ENCODE measurements at regions not wholly inside any gene's neighbourhood (a gene's known extent, or its start where the extent isn't known, plus 50 kb on each side); places are given as distances from the start of the nearest gene placed in this dataset.
"Not testable (repeated sequence)": the region's sequence is repeated elsewhere in the genome, so short reads cannot be mapped to it uniquely, and the experiment has no call there.

- DNase-seq (ENCODE audit: low read depth), result no peak
These were observed 78.6 kb upstream of the RTL6 start for GRCh38 chr22:44576311-44577260.

GRCh38 chr22:44575381-44576268, 77.6 kb upstream of the RTL6 start:
- no peak for DNase-seq (ENCODE audit: low read depth)

GRCh38 chr22:44574640-44575380, 76.8 kb upstream of the RTL6 start:
- DNase-seq (ENCODE audit: low read depth), result no peak

- DNase-seq (ENCODE audit: low read depth), result no peak
These were observed 76.1 kb upstream of the RTL6 start for GRCh38 chr22:44574057-44574639.

DNA sequence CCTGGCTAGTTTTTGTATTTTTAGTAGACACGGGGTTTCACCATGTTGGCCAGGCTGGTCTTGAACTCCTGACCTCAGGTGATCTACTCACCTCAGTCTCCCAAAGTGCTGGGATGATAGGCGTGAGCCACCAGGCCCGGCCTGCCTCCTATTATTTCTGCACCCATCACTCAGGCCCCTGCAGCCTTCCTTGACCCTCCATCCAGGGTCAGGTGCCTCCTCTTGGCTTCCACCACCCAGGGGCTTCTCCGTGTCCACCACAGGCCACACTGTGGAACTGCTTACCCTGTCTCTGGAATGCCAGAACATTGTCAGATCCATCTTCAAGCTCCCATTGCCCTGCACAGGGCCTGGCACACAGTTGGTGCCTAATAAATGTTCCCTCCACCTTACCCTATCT, 75.4 kb upstream of the RTL6 start:
- no peak for DNase-seq (ENCODE audit: low read depth)

DNA sequence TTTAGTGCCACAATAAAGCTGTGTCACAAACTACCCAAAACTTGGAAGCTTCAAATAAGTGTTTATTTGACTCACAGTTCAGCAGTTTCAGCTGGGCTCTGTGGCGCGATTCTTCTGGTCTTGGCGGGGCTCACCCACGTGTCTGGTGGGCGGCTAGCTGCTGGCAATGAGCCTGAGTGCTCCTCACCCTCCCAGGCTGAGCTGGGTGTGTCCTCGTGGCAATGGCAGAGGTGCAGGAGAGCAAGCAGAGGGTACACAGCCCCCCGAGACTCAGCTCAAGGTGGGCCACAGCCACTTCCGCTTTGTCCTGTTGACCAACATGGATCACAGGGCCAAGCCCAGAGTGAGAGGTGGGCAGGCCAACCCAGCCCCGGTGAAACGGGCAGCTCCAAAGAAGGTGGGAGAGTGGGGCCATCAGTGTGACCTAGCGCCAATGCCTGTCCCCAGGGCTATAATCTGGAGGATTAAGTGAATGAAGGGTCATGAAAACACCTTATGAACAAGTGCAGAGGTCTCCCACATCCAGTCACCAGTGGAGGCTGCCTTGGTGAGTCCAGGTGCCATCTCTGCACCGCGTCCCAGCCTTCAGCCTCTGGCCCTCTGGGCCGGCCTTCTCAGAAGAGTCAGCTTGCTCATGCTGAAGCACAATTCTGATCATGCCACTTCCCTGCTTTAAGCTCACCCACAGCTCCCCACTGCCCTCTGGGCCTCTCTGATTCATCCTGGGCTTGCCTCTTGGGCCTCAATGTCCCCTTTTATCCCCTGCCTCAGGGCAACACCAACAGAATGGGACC, 74.6 kb upstream of the RTL6 start:
- DNase-seq (ENCODE audit: low read depth), result no peak

GRCh38 chr22:44571566-44572413, 73.8 kb upstream of the RTL6 start:
- DNase-seq (ENCODE audit: low read depth), result no peak

DNA sequence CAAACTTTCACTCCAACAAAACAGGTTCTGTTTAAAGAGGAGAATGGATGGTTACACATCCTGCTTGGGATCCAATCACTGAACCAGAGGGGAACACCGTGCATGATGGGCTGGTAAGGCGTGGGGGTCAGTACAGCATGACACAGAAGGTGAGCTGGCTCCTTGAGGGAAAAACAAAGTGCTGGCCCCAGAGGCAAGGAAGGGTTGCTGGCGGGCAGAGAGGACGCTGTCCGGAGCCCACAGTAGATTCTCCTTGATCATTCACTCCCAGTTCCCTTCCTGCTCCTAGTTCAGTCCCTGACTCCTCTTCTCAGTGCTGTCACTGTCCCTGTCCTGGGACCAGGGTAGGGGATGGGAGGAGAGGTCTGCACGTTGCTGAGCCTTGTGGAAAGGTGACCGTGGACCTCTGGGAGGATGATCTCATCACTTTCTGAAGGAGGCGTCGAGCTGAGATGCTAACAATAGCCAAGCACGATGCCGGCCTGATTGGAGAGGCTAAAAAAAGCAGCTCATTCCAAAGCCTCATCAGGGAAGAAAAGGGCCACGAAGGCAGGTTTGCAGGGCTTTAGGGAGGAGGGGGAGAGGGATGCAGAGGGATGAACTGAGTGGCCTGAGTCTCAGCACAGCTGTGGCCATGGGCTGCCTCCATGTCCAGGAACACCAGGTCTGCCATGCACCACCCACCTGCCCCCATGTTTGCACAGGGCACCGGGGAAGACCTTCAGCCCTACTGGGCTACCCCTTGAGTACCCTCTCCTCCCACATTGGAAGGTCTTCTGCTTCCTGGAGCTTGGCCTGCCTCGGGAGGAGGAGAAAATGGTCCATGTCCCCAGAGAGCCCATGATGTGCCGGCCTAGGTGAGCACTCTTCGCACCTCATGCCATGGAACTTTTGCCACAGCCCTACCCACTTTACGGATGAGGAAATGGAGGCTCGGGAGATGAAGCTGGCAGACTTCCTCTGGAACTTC, 72.7 kb upstream of the RTL6 start:
- DNase-seq (ENCODE audit: low read depth), result no peak

DNA sequence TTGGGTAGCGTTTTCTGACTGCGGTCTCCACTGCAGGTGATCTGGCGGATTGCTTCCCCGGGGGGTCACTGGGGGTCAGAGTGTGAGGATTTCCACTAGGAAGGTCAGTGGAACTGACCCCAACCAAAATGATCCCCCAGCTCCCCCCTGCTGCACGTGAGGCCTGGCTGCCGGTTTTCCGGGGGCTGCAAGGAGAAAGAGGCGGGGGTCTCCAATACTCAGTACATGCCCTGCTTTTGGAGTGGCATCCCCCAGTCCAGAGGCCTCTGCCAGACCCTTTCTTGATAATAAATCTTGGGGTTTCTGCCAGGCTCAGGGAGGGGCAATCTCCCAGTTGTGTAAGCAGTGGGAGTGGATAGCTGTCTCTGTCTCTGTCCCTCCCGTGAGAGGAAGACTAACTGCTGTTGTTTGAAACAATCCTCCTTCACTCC, 71.5 kb upstream of the RTL6 start:
- no peak for DNase-seq (ENCODE audit: low read depth)

DNA sequence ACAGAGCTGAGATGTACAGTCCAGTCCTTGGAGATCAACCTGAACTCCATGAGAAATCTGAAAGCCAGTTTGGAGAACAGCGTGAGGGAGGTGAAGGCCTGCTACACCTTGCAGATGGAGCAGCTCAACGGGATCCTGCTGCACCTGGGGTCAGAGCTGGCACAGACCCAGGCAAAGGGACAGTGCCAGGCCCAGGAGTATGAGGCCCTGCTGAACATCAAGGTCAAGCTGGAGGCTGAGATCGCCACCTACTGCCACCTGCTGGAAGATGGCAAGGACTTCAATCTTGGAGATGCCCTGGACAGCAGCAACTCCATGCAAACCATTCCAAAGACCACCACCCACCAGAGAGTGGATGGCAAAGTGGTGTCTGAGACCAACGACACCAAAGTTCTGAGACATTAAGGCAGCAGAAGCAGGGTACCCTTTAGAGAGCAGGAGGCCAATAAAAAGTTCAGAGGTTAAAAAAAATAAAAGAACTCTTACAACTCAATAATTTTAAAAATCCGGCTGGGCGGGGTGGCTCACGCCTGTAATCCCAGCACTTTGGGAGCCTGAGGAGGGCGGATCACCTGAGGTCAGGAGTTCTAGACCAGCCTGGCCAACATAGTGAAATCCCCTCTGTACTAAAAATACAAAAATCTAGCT, 69.9 kb upstream of the RTL6 start:
- DNase-seq (ENCODE audit: low read depth), result peak; percentile 28

GRCh38 chr22:44567378-44567841, 69.4 kb upstream of the RTL6 start:
- not testable (repeated sequence) for DNase-seq (ENCODE audit: low read depth)

- no peak for DNase-seq (ENCODE audit: low read depth)
These were observed 68.9 kb upstream of the RTL6 start for GRCh38 chr22:44566911-44567310.

- DNase-seq (ENCODE audit: low read depth), result not testable (repeated sequence)
These were observed 64.6 kb upstream of the RTL6 start for GRCh38 chr22:44562651-44563050.

GRCh38 chr22:44561139-44561840, 63.3 kb upstream of the RTL6 start:
- no peak for DNase-seq (ENCODE audit: low read depth)

DNA sequence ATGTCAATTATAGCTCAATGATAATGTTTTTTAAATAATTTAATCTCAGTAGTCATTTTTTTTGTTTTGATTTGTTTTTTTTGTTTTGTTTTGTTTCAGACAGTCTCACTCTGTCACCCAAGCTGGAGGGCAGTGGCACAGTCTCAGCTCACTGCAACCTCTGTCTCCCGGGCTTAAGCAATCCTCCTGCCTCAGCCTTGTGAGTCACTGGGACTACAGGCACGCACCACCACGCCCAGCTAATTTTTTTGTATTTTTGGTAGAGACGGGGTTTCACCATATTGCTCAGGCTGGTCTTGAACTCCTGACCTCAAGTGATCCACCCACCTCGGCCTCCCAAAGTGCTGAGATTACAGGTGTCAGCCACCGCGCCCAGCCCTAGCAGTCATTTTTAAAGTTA, 60.6 kb upstream of the RTL6 start:
- DNase-seq (ENCODE audit: low read depth), result not testable (repeated sequence)

GRCh38 chr22:44557872-44558271, 59.8 kb upstream of the RTL6 start:
- not testable (repeated sequence) for DNase-seq (ENCODE audit: low read depth)

DNA sequence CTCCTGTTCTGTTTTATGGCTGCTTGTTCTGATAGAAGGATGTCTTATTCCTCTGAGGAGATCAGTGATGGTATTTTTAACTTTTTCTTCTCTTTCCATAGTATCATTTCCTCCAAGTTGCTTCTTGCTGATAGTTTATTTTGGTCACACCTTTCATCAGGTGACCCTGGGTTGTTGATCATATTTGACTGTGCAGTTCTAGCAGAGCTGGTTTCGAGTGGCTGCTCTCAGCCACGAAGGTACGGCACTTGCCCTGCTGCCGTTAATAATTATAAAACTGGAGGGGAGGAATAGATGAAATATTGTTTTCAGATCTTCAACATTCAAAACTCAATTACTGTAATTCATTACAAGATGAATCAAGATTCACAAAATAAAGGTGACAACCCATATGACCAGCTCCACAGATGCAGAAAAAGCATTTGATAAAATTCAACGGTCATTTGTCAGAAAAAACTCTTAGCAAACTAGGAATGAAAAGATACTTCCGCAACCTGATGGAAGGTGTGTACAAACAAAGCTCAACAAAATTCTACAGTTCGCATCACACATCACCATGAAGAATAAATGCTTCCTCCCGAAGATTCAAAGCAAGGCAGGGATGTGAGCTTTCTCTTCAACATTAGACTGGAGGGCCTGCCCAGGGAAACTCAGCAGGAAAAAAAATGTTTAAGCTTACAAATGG, 59.2 kb upstream of the RTL6 start:
- no peak for DNase-seq (ENCODE audit: low read depth)
